GM20000 (cell line): ENCODE measurements at regions not wholly inside any gene's neighbourhood (a gene's known extent, or its start where the extent isn't known, plus 50 kb on each side); places are given as distances from the start of the nearest gene placed in this dataset.

Experiments
- DNase-seq: peaks from one replicate; pipeline ENCODE4 v3.0.0; 2012; ENCODE audit warnings: low spot score
- TF ChIP-seq, protein P1 (sequence below): IDR thresholded peaks from 2 replicates; pipeline ENCODE4 v1.5.1; 2012; ENCODE audit warnings: mild to moderate bottlenecking, control low read depth; ENCODE audit errors: extremely low read depth, missing control alignments

DNA sequence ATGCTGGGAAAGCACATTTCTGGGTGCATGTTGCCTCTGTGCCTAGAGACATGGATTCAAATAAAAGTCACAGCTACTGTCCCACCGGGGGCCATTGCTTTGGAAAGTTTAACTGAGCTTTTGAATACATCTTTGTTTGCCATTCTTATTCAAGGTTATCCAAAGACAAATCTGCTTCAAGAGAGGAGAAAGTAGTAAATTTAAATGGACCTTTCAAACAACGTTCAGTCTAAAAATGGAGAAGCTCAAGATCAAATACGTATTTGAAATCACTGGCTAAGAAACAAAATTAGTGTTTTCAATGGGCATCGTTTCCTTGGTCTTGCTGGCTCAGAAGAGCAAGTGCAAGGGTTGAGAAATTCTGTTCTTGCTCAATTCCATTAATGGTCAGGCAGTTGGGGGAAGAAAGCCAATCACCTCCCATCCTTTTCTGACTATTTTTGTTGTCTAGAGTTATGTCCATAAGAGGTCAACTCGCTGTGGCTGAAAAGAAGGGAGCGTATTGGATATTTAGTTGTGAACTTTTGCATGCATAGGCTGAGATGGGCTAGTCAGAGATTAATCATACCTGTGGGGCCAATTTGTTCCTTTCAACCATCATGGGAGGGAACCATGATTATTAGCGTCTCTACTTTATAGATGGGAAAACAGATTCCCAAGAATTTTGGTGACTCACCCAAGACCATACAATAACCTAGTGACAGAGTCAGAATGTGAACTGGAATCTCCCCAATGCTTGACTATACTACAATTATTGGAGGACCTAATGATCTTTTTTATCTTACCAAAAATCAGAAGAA, 276.2 kb upstream of the TNC start:
- TF ChIP-seq, protein P1, sequence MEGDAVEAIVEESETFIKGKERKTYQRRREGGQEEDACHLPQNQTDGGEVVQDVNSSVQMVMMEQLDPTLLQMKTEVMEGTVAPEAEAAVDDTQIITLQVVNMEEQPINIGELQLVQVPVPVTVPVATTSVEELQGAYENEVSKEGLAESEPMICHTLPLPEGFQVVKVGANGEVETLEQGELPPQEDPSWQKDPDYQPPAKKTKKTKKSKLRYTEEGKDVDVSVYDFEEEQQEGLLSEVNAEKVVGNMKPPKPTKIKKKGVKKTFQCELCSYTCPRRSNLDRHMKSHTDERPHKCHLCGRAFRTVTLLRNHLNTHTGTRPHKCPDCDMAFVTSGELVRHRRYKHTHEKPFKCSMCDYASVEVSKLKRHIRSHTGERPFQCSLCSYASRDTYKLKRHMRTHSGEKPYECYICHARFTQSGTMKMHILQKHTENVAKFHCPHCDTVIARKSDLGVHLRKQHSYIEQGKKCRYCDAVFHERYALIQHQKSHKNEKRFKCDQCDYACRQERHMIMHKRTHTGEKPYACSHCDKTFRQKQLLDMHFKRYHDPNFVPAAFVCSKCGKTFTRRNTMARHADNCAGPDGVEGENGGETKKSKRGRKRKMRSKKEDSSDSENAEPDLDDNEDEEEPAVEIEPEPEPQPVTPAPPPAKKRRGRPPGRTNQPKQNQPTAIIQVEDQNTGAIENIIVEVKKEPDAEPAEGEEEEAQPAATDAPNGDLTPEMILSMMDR, result no peak
- no peak for DNase-seq

DNA sequence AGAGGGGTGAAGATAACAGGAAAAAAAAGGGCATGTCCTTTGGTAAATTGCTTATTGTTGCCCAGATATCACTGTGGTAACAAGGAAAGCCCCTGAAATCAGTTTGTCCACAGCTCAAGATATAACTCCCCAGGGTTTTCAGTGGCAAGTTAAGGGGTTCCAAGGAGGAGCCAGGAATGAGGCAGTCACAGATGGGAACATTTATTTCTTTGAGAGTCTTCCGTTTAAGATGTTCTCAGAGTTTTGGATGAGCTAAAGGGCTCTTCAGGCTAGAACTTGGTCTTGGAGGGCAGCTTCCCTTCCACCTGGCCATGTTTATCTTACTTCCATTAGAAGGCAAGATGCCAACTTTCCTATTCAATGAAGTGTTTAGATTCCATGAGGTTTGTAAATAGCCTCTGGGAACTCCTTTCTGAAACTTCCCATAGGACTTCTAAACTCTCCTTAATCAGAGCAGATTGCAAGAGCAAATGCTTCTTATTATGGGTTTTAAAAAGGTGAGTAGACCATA, 277.6 kb upstream of the TNC start:
- TF ChIP-seq, protein P1, result no peak
- no peak for DNase-seq

DNA sequence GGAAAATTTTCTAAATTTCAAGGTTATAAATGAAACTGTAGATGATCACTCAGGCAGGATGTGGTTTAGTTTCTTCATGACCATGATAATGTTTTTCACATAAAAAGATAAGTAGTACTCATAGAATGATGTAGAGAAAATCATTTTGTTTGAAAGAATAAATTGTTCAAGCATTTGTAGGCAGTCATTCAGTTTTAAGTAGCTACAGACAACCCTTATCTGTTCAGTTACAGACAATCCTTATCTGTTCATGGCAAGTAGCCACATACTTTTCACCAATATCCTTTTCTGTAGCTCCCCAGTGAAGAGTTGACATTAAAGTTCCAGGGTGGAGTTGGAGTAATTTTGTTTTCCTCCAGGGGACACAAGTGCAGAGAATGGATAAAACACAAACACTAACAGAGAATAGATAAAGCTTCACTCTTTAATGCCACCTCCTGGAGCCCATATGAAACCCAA, 278.1 kb upstream of the TNC start:
- TF ChIP-seq, protein P1, result no peak

DNA sequence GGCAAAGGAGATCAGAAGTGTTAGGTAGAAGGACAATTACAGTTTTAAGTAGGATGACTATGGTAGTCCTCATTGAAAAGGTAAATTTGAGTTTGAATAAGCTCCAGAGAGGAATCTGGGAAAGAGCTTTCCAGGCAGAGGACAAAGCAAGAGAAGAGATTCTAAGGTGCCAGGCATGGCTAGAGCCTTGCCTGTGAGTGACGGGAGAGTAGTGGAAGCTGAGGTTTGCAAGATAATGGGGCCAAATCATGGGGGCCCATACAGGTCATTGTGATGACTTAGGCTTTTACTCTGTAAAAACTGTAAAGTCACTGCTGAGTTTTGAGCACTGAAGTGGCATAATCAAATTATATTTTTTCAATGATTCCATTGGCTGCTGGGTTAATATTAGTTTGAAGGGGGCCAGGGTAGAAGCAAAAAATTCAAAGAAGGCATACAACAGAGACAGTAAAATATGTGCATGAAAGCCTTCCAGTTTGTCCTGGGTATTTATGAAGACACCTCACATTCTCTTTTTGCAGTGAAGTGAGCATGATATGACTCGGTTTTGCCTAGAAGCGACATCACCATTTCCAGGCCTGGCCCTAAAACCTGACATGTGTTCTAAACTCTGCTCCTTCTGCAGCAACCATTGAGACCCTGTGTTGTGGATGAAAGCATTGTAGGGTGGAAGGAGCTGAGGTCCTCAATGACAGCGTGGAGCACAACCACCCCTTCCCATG, 279.8 kb upstream of the TNC start:
- no peak for DNase-seq
- TF ChIP-seq, protein P1, result no peak

More for the DNA sequence above, 278.1 kb upstream of the TNC start:
- no peak for DNase-seq

DNA sequence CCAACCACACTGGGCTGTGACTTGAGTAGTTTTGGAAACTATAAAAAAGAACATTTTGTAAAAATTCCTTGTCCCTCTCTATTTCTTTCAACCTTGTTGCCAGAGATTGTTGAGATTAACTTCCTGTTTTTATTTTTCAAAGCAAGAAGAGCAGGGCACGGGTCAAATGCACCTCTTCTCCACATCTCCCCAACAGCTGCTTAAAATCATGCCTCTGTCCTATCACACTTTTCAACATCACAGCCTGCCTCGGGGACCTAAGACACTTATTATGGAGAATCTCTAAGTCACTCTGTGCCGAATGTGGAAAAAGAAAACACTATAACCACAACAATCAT, 280.3 kb upstream of the TNC start:
- TF ChIP-seq, protein P1, result no peak
- no peak for DNase-seq

DNA sequence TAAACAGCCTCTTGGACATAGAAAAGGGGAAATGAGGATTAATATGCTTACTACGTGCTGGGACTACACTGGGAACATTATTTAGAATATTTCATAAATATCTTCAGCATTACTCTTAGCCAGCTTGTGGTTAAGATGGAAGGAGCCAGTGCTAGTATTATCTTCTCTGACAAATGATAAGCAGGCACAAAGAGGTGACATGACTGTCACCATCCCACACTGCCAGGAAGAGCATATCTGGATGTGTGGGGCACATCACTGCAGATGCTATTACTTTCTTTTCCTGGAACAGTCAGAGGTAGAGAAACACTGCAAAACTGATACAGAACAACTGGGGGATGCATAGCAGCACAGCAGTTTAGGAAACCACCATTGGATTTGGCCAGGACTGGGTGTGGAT, 281.0 kb upstream of the TNC start:
- TF ChIP-seq, protein P1, result no peak
- DNase-seq, result no peak

DNA sequence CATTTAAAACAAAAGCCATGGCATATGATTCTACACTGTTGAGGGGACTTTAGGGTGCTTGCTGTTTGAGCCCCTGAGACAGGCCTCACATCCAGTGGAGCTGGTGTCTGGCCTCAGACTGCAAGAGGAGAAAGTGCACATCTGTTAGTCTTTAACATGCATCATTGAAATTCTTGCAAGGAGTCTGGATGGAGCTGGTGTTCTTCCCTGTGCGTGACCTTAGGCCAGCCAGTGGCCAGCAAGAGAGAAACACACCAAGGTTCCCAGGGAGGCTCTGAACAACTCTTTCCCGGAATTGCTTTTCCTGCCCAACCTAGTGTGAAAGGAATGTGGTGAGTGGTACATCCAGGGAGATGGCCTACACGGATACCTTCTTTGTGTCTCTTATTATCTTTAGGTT, 282.8 kb upstream of the TNC start:
- DNase-seq, result no peak
- TF ChIP-seq, protein P1, result no peak
